OCI-LY7 (cell line): ENCODE measurements at regions not wholly inside any gene's neighbourhood (a gene's known extent, or its start where the extent isn't known, plus 50 kb on each side); places are given as distances from the start of the nearest gene placed in this dataset.

ENCODE experiments used
- EZH2phosphoT487 ChIP-seq: fragments of 200-600 bp; sonication (generic); IDR thresholded peaks from 2 replicates; pipeline ENCODE4 v1.6.1; 2018; ENCODE audit warnings: low read depth, borderline replicate concordance, mild to moderate bottlenecking, mixed run types, antibody characterized with exemption, low read length, moderate library complexity, mixed read lengths
- TF ChIP-seq, protein P1 (sequence below): fragments of 200-600 bp; sonication (generic); conservative IDR thresholded peaks from 2 replicates; pipeline ENCODE4 v1.5.1; 2014; ENCODE audit warnings: mild to moderate bottlenecking, antibody characterized with exemption, low read length, moderate library complexity, mixed read lengths

GRCh38 chr10:83649471-83649870, 489.8 kb upstream of the GHITM start:
- TF ChIP-seq, protein P1, sequence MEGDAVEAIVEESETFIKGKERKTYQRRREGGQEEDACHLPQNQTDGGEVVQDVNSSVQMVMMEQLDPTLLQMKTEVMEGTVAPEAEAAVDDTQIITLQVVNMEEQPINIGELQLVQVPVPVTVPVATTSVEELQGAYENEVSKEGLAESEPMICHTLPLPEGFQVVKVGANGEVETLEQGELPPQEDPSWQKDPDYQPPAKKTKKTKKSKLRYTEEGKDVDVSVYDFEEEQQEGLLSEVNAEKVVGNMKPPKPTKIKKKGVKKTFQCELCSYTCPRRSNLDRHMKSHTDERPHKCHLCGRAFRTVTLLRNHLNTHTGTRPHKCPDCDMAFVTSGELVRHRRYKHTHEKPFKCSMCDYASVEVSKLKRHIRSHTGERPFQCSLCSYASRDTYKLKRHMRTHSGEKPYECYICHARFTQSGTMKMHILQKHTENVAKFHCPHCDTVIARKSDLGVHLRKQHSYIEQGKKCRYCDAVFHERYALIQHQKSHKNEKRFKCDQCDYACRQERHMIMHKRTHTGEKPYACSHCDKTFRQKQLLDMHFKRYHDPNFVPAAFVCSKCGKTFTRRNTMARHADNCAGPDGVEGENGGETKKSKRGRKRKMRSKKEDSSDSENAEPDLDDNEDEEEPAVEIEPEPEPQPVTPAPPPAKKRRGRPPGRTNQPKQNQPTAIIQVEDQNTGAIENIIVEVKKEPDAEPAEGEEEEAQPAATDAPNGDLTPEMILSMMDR, result no peak
- no peak for TF ChIP-seq EZH2phosphoT487
